Progenitor cell of endocrine pancreas (in vitro differentiated cells): ENCODE measurements at regions not wholly inside any gene's neighbourhood (a gene's known extent, or its start where the extent isn't known, plus 50 kb on each side); places are given as distances from the start of the nearest gene placed in this dataset.
"Not testable (repeated sequence)": the region's sequence is repeated elsewhere in the genome, so short reads cannot be mapped to it uniquely, and the experiment has no call there.

Source experiments
- DNase-seq: peaks from one replicate; pipeline ENCODE4 v3.0.0; 2021; ENCODE audit warnings: low spot score; ENCODE audit not compliant: unreplicated experiment
- H3K27ac Mint-ChIP-seq: 2 replicates; pipeline ENCODE4 v1.8.0; 2021; ENCODE audit warnings: mild to moderate bottlenecking, moderate library complexity, mixed read lengths
- H3K27me3 Mint-ChIP-seq: 2 replicates; pipeline ENCODE4 v1.8.0; 2021; ENCODE audit warnings: mixed read lengths
- H3K36me3 Mint-ChIP-seq: 2 replicates; pipeline ENCODE4 v1.8.0; 2022; ENCODE audit warnings: mixed read lengths; ENCODE audit not compliant: insufficient read depth
- H3K4me1 Mint-ChIP-seq: 2 replicates; pipeline ENCODE4 v1.8.0; 2021; ENCODE audit warnings: low read depth, mixed read lengths
- H3K4me3 Mint-ChIP-seq: 2 replicates; pipeline ENCODE4 v1.8.0; 2021; ENCODE audit warnings: low read depth, mild to moderate bottlenecking, moderate library complexity, mixed read lengths
- H3K9me3 Mint-ChIP-seq: 2 replicates; pipeline ENCODE4 v1.8.0; 2021; ENCODE audit warnings: low read depth, mixed read lengths
- TF ChIP-seq, protein P1 (sequence below): fragments of 200-600 bp; sonication (generic); IDR thresholded peaks from one replicate; pipeline ENCODE4 v1.5.0; 2021; ENCODE audit warnings: antibody characterized with exemption, mild to moderate bottlenecking; ENCODE audit not compliant: unreplicated experiment

DNA sequence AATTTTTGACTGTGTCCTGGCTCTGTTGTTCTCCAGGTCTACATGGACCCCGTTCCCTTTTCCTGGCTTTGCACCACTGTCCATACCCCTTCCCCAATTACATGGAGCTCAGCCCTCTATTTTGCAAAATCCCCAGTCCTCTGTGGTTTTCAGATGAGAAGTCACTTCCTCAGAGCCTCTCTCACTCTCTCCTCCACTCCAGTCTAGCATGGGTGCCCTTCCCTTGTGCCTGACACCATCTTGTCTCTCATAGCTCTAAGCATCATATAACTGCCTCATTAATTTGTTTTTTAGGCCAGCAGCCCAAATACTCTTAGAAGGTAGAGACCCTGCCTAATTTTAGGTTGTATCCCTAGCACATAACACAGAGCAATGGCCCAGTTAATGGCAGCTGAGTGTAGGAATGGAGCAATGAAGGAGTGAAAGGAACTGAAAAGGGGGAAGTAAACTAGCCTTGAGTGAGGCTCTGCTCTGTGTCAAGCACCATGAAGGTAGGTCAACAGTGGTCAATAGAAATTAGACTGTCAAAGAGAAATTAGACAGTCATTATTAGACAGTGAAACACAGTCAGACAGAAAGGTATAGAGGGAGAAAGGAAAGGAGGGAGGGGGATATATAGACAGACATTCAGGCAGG lies 97.7 kb downstream of the ARHGAP11B start:
- H3K9me3 Mint-ChIP-seq, DNase-seq, H3K27me3 Mint-ChIP-seq, H3K4me3 Mint-ChIP-seq, H3K36me3 Mint-ChIP-seq, H3K4me1 Mint-ChIP-seq: not testable (repeated sequence)
- peak overlapping the region; percentile 21 for H3K27ac Mint-ChIP-seq

DNA sequence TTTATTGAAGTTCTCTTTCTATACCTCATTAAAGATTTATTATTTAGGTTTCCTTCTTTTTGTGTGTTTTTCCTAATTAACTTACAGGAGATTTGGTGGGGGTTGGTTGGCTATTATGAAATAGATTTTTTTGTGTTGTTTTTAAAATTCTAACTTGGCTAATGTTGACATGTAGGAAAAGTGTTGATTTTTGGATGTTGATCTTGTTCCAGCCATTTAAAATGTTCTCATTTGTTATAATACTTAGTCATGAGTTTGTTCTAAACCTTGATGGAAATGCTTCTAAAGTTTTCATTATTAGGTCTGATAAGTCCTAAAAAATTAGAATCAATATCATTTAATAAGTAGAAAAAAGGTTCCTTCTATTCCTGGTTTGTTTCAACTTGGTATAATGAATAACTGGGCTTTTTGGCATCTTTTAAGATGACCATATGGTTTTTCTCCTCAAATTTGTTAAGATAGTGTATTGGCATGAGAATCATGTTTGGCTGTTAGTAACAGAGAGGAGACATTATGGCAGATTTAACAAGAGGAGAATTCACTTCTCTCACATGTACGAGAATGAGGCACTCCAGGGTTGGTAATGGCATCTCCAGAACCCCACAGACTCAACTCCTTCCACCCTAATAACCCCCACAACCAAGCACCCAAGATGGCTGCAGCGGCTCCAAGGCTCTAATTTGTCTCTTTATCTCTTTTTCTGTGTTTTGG lies 104.1 kb downstream of the ARHGAP11B start:
- H3K4me1 Mint-ChIP-seq: not testable (repeated sequence)

DNA sequence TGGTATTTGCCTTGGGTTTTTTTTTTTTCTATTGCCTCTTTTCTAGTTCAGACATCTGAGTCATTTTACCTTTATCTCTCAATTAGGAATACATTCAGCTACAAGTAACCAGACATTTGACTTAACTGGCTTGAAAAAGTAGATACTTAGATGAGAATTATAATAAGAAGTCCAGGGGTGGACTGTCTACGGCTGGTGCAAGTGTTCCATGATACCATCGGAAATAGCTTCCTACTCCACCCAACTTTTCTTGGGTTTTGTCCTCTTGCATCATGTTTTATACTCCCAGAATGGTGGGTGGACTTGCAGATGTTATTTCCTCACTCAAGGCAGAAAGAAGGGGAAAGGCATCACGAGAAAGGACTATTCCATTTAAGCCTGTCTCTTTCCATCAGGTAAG lies 104.7 kb downstream of the ARHGAP11B start:
- H3K4me3 Mint-ChIP-seq, H3K9me3 Mint-ChIP-seq, DNase-seq, H3K27ac Mint-ChIP-seq, H3K27me3 Mint-ChIP-seq, H3K4me1 Mint-ChIP-seq: not testable (repeated sequence)
- peaks cover 20% of the 10 kb centered on the region for H3K36me3 Mint-ChIP-seq

More for the DNA sequence above, 104.1 kb downstream of the ARHGAP11B start:
- H3K27me3 Mint-ChIP-seq, DNase-seq, H3K4me3 Mint-ChIP-seq, H3K27ac Mint-ChIP-seq, H3K9me3 Mint-ChIP-seq: not testable (repeated sequence)
- H3K36me3 Mint-ChIP-seq: peaks cover 18% of the 10 kb centered on the region

DNA sequence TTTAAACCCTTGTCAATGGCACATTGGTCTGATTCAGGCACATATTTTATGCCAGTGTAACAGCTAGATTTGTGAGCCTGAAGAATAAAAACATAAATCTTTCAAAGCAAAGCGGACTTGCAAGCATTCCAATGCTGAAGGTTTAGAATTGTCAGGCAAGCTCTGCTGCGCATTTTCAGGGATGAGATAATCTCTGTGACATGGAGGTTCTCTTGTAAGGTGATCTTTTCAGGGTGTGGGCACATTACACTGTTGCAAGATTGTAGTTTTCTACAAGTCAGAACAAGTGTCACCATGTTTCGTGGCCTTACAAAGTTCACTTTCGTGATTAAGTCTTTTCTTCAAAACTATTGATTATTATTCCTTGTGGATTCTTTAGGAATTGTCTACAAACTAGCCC lies 106.2 kb downstream of the ARHGAP11B start:
- peaks cover 27% of the 10 kb centered on the region for H3K36me3 Mint-ChIP-seq
- not testable (repeated sequence) for H3K4me3 Mint-ChIP-seq, H3K9me3 Mint-ChIP-seq, H3K4me1 Mint-ChIP-seq, H3K27ac Mint-ChIP-seq, DNase-seq, H3K27me3 Mint-ChIP-seq

DNA sequence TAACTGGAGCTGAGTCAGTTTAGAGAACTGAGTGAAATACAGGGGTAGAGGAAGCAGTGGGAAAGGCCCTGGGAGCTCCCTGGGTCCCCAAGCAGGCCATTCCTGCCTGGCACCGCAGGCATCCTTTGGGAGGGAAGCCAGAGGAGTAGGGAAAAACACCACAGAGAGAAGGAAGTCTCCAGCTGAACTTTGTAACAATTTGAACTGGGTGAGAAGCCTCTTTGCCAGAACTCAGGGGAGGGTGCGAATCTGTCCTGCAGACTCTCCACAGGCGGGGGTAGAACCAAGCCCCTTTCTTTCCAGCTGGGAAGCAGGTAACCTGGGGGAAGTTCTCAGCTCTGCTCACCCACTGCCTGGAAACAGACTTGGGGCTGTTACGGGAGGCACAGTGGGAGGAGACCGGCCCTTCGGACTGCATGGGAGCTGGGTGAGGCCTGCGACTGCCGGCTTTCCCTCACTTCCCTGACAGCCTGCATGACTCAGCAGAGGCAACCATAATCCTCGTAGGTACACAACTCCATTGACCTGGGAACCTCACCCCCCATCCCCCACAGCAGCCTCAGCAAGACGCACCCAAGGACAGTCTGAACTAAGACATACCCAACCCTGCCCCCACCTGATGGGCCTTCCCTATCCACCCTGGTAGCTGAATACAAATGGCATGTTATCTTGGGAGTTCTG lies 110.1 kb downstream of the ARHGAP11B start:
- Mint-ChIP-seq H3K36me3 (peaks cover 33% of the 10 kb centered on the region), H3K9me3 (peaks cover 11% of the 10 kb centered on the region), H3K27ac (peak overlapping the region; percentile 62)
- not testable (repeated sequence) for H3K27me3 Mint-ChIP-seq, H3K4me1 Mint-ChIP-seq, DNase-seq, H3K4me3 Mint-ChIP-seq

DNA sequence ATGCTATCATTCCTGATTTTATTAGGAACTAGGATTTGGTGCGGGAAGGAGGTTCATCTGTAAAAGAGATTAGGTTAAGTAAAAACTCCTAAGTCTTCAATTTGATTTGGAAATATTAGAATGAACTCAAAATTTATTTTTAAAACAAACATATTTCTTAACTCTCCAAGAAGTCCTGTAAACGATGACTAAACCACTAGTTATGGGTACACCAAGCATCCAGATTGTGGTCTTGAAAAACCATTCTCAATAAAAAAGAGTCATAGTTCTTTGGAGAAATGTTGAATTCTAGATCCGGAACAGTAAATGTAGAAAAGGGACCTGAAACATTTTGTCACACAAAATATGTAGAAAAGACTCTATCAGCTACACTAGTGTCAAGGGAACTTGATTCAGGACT lies 116.9 kb downstream of the ARHGAP11B start:
- peaks cover 14% of the 10 kb centered on the region for H3K9me3 Mint-ChIP-seq
- not testable (repeated sequence) for H3K27me3 Mint-ChIP-seq, DNase-seq, H3K4me3 Mint-ChIP-seq, H3K27ac Mint-ChIP-seq, H3K4me1 Mint-ChIP-seq
- peaks cover 11% of the 10 kb centered on the region for H3K36me3 Mint-ChIP-seq

DNA sequence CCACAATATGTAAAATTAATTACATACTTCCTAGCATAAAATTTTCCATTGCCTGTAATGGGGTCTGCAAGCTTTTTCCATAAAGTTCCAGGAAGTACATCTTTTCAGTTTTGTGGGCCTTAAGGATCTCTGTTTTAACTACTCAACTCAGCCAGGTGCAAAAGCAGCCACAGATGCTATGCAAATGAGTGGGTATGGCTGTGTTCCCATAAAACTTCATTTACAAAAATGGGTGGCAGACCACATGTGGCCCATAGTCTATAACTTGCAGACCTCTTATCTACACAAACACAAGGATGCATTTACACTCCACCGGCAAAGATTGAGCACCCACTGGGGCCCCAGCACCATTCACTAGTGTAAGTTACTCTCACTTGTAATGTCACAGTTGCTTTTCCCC lies 123.1 kb downstream of the ARHGAP11B start:
- not testable (repeated sequence) for H3K36me3 Mint-ChIP-seq, DNase-seq, H3K27me3 Mint-ChIP-seq, H3K4me3 Mint-ChIP-seq, H3K9me3 Mint-ChIP-seq, H3K4me1 Mint-ChIP-seq, H3K27ac Mint-ChIP-seq

DNA sequence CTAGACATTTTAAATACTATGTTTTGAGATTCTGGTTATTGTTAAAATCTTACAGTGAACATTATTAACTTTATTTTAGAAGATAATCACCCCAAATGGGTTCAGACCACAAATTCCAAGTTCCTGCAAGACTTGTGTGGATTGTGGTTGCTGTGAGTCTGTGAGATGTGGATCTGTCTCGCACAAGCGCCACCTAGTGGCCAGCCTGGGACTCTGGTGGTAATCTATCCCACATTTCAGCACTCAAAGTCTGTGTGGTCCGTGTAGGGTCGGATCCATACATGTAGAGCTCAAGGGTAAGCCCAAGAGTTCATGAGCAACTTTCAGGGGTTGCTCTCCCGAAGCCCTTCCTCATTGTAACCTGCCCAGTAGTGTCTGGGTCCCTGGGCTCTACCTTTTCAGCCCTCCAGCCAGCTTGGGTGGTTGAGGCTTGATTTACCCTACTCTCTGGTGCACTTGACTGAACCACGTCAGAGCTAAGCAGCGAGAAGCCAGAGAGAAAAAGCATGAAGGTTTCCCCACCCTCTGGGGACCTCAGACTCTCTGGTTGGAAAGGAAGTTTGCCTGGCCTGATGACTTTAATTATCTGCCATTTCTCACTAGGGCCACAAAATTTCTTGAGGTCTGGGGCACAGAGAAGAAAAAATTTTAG lies 129.2 kb downstream of the ARHGAP11B start:
- not testable (repeated sequence) for H3K9me3 Mint-ChIP-seq, H3K36me3 Mint-ChIP-seq, H3K4me1 Mint-ChIP-seq, H3K4me3 Mint-ChIP-seq, H3K27me3 Mint-ChIP-seq, H3K27ac Mint-ChIP-seq
- DNase-seq: peak; percentile 63
- TF ChIP-seq, protein P1, sequence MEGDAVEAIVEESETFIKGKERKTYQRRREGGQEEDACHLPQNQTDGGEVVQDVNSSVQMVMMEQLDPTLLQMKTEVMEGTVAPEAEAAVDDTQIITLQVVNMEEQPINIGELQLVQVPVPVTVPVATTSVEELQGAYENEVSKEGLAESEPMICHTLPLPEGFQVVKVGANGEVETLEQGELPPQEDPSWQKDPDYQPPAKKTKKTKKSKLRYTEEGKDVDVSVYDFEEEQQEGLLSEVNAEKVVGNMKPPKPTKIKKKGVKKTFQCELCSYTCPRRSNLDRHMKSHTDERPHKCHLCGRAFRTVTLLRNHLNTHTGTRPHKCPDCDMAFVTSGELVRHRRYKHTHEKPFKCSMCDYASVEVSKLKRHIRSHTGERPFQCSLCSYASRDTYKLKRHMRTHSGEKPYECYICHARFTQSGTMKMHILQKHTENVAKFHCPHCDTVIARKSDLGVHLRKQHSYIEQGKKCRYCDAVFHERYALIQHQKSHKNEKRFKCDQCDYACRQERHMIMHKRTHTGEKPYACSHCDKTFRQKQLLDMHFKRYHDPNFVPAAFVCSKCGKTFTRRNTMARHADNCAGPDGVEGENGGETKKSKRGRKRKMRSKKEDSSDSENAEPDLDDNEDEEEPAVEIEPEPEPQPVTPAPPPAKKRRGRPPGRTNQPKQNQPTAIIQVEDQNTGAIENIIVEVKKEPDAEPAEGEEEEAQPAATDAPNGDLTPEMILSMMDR: peak; percentile 58

DNA sequence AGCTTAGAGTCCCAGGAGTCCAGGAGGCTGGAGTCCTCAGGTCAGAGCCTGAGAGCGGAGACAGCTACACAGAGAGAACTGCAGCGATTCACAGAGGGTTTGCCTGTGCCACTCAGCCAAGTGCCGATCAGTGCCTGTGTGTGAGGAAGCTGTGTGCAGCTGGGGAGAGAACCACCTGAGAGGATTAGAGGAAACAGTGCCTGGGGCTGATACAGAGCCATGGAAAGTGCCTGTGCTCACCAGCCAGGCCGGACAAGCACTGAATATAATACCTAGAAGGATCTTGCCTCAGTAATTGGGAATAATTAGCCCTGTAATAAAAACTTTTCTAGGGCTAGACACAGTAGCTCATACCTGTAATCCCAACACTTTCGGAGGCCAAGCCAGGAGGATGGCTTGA lies 134.7 kb downstream of the ARHGAP11B start:
- H3K36me3 Mint-ChIP-seq, H3K4me1 Mint-ChIP-seq, H3K27me3 Mint-ChIP-seq, H3K4me3 Mint-ChIP-seq, H3K27ac Mint-ChIP-seq, H3K9me3 Mint-ChIP-seq, DNase-seq: not testable (repeated sequence)

DNA sequence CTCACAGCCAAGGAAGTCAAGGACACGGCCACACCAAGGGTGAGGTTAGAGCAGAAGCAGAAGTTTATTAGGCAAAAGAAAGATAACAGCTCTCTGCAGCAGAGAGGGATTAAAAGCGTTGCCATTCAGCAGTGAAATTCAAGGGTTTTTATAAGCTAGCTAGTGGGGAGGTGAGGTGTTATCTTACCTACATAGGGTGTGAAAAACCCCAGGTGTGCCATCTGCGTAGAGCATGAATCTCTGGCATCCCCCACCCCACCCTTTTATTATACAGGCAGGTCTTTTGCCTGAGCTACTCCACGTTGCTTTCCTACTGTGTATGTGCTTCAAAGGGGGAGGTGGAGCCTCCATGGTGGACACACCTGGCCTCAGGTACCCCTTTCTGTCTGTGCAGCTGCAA lies 135.4 kb downstream of the ARHGAP11B start:
- H3K27ac Mint-ChIP-seq, H3K9me3 Mint-ChIP-seq, DNase-seq: not testable (repeated sequence)

DNA sequence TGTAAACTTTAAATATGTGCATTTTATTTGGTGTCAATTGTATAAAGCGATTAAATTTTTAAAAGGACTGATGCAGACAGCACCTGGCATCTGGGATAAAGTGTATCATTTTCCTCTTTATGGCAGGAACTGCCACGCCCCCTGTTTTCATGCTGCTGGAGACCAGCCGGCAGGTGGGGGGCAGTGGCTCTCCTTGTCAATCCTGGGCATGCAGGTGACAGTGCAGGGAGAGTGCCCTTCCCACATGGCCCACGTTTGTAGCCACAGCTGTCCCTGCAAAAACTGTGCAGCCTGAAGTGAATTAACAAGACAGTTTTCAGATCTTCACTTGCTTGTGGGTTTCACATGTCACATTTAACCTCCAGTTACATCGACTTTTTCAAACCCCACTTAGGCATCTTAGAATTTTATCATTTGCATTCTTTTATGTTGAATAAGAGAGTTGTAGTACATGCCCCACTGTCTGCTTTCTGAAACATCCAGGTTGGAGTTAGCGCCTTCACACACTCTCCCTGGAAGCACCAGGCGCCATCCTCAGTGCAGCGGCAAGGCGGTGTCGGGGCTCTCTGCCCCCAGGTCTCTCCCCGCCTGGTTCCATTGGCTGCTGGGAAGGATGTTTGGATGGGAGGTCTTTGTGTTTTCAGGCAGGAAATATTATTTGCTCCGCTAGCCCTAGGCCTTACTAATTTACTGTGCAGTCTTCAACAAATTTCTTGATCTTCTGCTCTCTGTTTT lies 134.2 kb upstream of the FAN1 start:
- H3K27ac Mint-ChIP-seq, H3K4me1 Mint-ChIP-seq, H3K27me3 Mint-ChIP-seq, H3K4me3 Mint-ChIP-seq, DNase-seq, H3K9me3 Mint-ChIP-seq: not testable (repeated sequence)
- peaks cover 15% of the 10 kb centered on the region for H3K36me3 Mint-ChIP-seq

More for the DNA sequence above, 135.4 kb downstream of the ARHGAP11B start:
- H3K27me3 Mint-ChIP-seq, H3K4me3 Mint-ChIP-seq, H3K4me1 Mint-ChIP-seq, H3K36me3 Mint-ChIP-seq: not testable (repeated sequence)
